ENCODE measurements at regions not wholly inside any gene's neighbourhood (a gene's known extent, or its start where the extent isn't known, plus 50 kb on each side); places are given as distances from the start of the nearest gene placed in this dataset.
A peak's percentile ranks its signal among the peaks of the same experiment; 100 is the strongest.

- TF ChIP-seq, protein P1, sequence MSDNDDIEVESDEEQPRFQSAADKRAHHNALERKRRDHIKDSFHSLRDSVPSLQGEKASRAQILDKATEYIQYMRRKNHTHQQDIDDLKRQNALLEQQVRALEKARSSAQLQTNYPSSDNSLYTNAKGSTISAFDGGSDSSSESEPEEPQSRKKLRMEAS (IDR thresholded peaks at IDR 0.05), result no peak
- no peak for TF ChIP-seq ZFP36 (IDR thresholded peaks at IDR 0.05; ENCODE audit: borderline replicate concordance, partially characterized antibody)
Observed at GRCh38 chr1:218828125-218828650, 345.5 kb upstream of the LYPLAL1 start (continued).

DNA sequence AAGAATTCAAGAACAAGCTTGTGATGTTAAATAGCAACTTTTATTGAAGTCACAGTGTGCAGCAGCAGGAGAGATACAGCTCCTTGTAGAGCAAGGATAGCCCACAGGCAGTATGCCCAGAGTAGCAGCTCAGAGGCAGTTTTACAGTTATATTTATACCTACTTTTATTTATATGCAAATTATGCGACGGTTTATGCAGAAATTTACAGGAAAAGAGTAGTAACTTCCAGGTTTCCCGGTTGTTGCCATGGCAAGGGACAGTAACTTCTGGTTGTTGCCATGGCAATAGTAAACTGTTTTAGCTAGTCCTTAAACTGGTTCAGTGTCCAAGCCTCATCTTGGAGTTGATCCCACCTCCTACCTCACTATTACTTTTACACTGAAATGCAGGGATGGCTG is 344.6 kb upstream of the LYPLAL1 start:
- FAIRE-seq (no peak), ATAC-seq (no peak), DNase-seq (ENCODE audit: low read depth in 1 of 2, low spot score in 1 of 2) (peak in 1 of 2 experiments; percentile 24)
- H3K9me3 ChIP-seq, result no peaks in the 10 kb centered on the region
- H3K4me3 ChIP-seq, result no peak overlapping the region
- ChIA-PET CTCF (no interaction called here), POLR2A (no interaction called here)
- 89% methylated on average over 3 of the region's 3 CpGs for WGBS (ENCODE audit: missing lambda C conversion rate)
- peaks cover 11% of the 10 kb centered on the region for H3K4me1 ChIP-seq
- no peak overlapping the region for H3K4me2 ChIP-seq
- H3K27ac ChIP-seq, result peak overlapping the region; percentile 37 to 55; a peak in 4 of 6 replicates
- no peak for TF ChIP-seq NPAS2 (CRISPR knock-in tag; IDR thresholded peaks at IDR 0.05; ENCODE audit: borderline replicate concordance)
- TF ChIP-seq E2F6 (IDR thresholded peaks at IDR 0.05; ENCODE audit: borderline replicate concordance, low read depth), result no peak
- TF ChIP-seq CHD2 (IDR thresholded peaks at IDR 0.05; ENCODE audit: low read length, partially characterized antibody), result no peak
- no peak for TF ChIP-seq GATA3 (IDR thresholded peaks at IDR 0.05; ENCODE audit: borderline replicate concordance)

DNA sequence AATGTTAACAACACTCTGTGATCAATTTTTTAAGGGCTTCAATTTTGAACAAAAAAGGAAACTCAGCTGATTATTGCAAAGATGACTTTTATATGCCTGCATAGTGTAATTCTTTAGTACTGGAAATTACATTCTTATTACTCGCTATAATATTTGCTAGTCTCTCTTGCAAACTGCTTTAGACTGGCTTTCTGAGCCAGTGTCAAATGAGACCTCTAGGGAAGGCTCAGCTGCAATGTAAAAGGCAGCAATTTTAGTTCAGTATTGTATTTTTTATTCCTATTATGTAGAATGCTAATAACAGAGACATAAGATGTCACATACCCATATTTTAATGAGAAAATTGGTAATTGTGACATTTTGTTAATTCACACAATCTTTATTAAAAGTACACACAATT is 338.1 kb upstream of the LYPLAL1 start:
- Histone ChIP-seq H3K4me3 (no peak overlapping the region), H3K4me1 (no peaks in the 10 kb centered on the region), H3K27ac (no peak overlapping the region), H3K9me3 (no peaks in the 10 kb centered on the region), H3K4me2 (no peak overlapping the region)
- no peak for DNase-seq (ENCODE audit: low read depth in 1 of 2, low spot score in 1 of 2)
- 91% methylated on average over 1 of the region's 1 CpG for WGBS (ENCODE audit: missing lambda C conversion rate)
- ChIA-PET CTCF (interaction anchor here (1.3 kb wide), 1 partner anchor 12 kb away, joined by 5 read pairs; no protein-coding TSS in a partner anchor), POLR2A (no interaction called here)
- FAIRE-seq, result peak; percentile 32
- ATAC-seq, result no peak
- TF ChIP-seq, protein P2, sequence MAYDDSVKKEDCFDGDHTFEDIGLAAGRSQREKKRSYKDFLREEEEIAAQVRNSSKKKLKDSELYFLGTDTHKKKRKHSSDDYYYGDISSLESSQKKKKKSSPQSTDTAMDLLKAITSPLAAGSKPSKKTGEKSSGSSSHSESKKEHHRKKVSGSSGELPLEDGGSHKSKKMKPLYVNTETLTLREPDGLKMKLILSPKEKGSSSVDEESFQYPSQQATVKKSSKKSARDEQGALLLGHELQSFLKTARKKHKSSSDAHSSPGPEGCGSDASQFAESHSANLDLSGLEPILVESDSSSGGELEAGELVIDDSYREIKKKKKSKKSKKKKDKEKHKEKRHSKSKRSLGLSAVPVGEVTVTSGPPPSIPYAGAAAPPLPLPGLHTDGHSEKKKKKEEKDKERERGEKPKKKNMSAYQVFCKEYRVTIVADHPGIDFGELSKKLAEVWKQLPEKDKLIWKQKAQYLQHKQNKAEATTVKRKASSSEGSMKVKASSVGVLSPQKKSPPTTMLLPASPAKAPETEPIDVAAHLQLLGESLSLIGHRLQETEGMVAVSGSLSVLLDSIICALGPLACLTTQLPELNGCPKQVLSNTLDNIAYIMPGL (CRISPR knock-in tag; IDR thresholded peaks at IDR 0.05; ENCODE audit: borderline replicate concordance), result no peak
- TF ChIP-seq HEYL (CRISPR knock-in tag; IDR thresholded peaks at IDR 0.05) (no peak), CHD2 (IDR thresholded peaks at IDR 0.05; ENCODE audit: low read length, partially characterized antibody) (no peak), POLR2AphosphoS2 (conservative IDR thresholded peaks at IDR 0.05; ENCODE audit: low read length) (no peak), ZFP36 (IDR thresholded peaks at IDR 0.05; ENCODE audit: borderline replicate concordance, partially characterized antibody) (no peak), PBX3 (IDR thresholded peaks at IDR 0.05) (no peak)

DNA sequence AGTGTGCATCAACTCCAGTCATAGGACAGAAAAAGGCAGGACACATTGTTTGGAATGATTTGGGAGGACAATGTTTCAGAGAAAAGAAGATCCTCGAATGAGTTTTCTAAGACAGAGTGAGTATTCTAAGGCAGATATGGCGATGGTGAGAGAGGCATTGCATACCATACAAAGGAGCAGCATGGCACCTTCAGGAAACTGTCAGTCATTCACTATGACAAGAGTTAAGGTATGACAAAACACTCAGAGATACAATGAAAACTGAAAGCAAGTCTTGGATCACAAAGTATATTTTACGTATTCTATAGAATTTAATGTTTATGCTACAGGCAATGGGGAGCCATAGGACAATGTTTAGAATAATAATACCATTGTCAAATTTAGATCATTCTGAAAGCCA is 337.4 kb upstream of the LYPLAL1 start:
- POLR2A ChIA-PET, result no interaction called here
- CTCF ChIA-PET, result no interaction called here
- Histone ChIP-seq H3K4me2 (no peak overlapping the region), H3K27ac (no peak overlapping the region), H3K9me3 (no peaks in the 10 kb centered on the region), H3K4me1 (no peaks in the 10 kb centered on the region), H3K4me3 (no peak overlapping the region)
- no peak for TF ChIP-seq HOXA7 (CRISPR knock-in tag; IDR thresholded peaks at IDR 0.05)
- TF ChIP-seq EHF (CRISPR knock-in tag; IDR thresholded peaks at IDR 0.05), result no peak
- 79% methylated on average over 3 of the region's 3 CpGs for WGBS (ENCODE audit: missing lambda C conversion rate)
- FAIRE-seq, result no peak
- no peak for ATAC-seq
- DNase-seq (ENCODE audit: low read depth in 1 of 2, low spot score in 1 of 2), result no peak

GRCh38 chr1:218837051-218837450 is 336.6 kb upstream of the LYPLAL1 start:
- no peaks in the 10 kb centered on the region for H3K4me1 ChIP-seq
- ATAC-seq, result no peak
- H3K4me3 ChIP-seq, result no peak overlapping the region
- H3K9me3 ChIP-seq, result no peaks in the 10 kb centered on the region
- no peak for FAIRE-seq
- no peak overlapping the region for H3K27ac ChIP-seq
- ChIA-PET CTCF (no interaction called here), POLR2A (no interaction called here)
- no peak overlapping the region for H3K4me2 ChIP-seq
- DNase-seq (ENCODE audit: low read depth in 1 of 2, low spot score in 1 of 2), result no peak
- WGBS (ENCODE audit: missing lambda C conversion rate), result 94% methylated on average over 2 of the region's 2 CpGs
- TF ChIP-seq BCL3 (IDR thresholded peaks at IDR 0.05) (no peak), RCOR1 (IDR thresholded peaks at IDR 0.05; ENCODE audit: low read depth, low read length) (no peak), POLR2AphosphoS2 (conservative IDR thresholded peaks at IDR 0.05; ENCODE audit: low read length) (no peak), ZSCAN20 (CRISPR knock-in tag; IDR thresholded peaks at IDR 0.05) (no peak), CHD2 (IDR thresholded peaks at IDR 0.05; ENCODE audit: low read length, partially characterized antibody) (no peak), E2F6 (IDR thresholded peaks at IDR 0.05; ENCODE audit: borderline replicate concordance, low read depth) (no peak), REST (IDR thresholded peaks at IDR 0.05) (no peak)
